GM23338 (cell line): ENCODE measurements at regions not wholly inside any gene's neighbourhood (a gene's known extent, or its start where the extent isn't known, plus 50 kb on each side); places are given as distances from the start of the nearest gene placed in this dataset.

Source experiments
- ATAC-seq: fragments of 200-7000 bp; cut with Tn5 transposase; 3 replicates; pipeline ENCODE4 v1.9.1; 2020
- DNase-seq: peaks from one replicate; pipeline ENCODE4 v3.0.0-alpha.2; 2015; ENCODE audit warnings: low spot score
- H2AFZ ChIP-seq: fragments of 200-600 bp; sonication (generic); 2 replicates; pipeline ENCODE4 v1.8.0; 2016; ENCODE audit warnings: antibody characterized with exemption, mild to moderate bottlenecking, moderate library complexity
- H3F3A ChIP-seq: fragments of 200-600 bp; sonication (generic); replicated peaks from 2 replicates; pipeline ENCODE4 v1.8.0; 2017; ENCODE audit warnings: antibody characterized with exemption, mixed run types, low read depth
- H3K27ac ChIP-seq: fragments of 200-600 bp; sonication (generic); 2 replicates; pipeline ENCODE4 v1.6.1; 2016; ENCODE audit warnings: low read depth
- H3K27me3 ChIP-seq: fragments of 200-600 bp; sonication (generic); 2 replicates; pipeline ENCODE4 v1.8.0; 2016; ENCODE audit warnings: mild to moderate bottlenecking, mixed run types, moderate library complexity; ENCODE audit not compliant: insufficient read depth
- H3K36me3 ChIP-seq: fragments of 200-600 bp; sonication (generic); 2 replicates; pipeline ENCODE4 v1.8.0; 2016; ENCODE audit warnings: mild to moderate bottlenecking; ENCODE audit not compliant: insufficient read depth
- H3K4me1 ChIP-seq: fragments of 200-600 bp; sonication (generic); 2 replicates; pipeline ENCODE4 v1.8.0; 2016; ENCODE audit warnings: mild to moderate bottlenecking, moderate library complexity; ENCODE audit not compliant: insufficient read depth
- H3K4me2 ChIP-seq: fragments of 200-600 bp; sonication (generic); 2 replicates; pipeline ENCODE4 v1.7.1; 2017; ENCODE audit warnings: mixed run types
- H3K4me3 ChIP-seq: fragments of 200-600 bp; sonication (generic); 2 replicates; pipeline ENCODE4 v1.6.1; 2016; ENCODE audit warnings: mixed run types
- H3K79me2 ChIP-seq: fragments of 200-600 bp; sonication (generic); replicated peaks from 2 replicates; pipeline ENCODE4 v1.8.0; 2017; ENCODE audit warnings: mild to moderate bottlenecking; ENCODE audit not compliant: insufficient read depth
- H3K9me2 ChIP-seq: fragments of 200-600 bp; sonication (generic); 2 replicates; pipeline ENCODE4 v1.8.0; 2017; ENCODE audit not compliant: insufficient read depth
- H4K20me1 ChIP-seq: fragments of 200-600 bp; sonication (generic); replicated peaks from 2 replicates; pipeline ENCODE4 v1.8.0; 2017; ENCODE audit warnings: mild to moderate bottlenecking; ENCODE audit not compliant: insufficient read depth
- H3K27ac Mint-ChIP-seq: 2 replicates; pipeline ENCODE4 v1.8.0; 2020; ENCODE audit warnings: inconsistent platforms, mild to moderate bottlenecking, moderate library complexity, mixed read lengths
- H3K27me3 Mint-ChIP-seq: 3 replicates; pipeline ENCODE4 v1.8.0; 2022; ENCODE audit warnings: low read depth, mild to moderate bottlenecking, moderate library complexity, mixed read lengths, inconsistent platforms; ENCODE audit not compliant: insufficient read depth, poor library complexity
- H3K36me3 Mint-ChIP-seq: 3 replicates; pipeline ENCODE4 v1.8.0; 2021; ENCODE audit warnings: low read depth, mild to moderate bottlenecking, inconsistent platforms, moderate library complexity, mixed read lengths
- H3K4me1 Mint-ChIP-seq: 3 replicates; pipeline ENCODE4 v1.8.0; 2020; ENCODE audit warnings: mild to moderate bottlenecking, inconsistent platforms, mixed read lengths
- H3K4me3 Mint-ChIP-seq: 3 replicates; pipeline ENCODE4 v1.8.0; 2021; ENCODE audit warnings: moderate library complexity, mild to moderate bottlenecking, inconsistent platforms, mixed read lengths
- H3K9me3 Mint-ChIP-seq: 3 replicates; pipeline ENCODE4 v1.8.0; 2020; ENCODE audit warnings: moderate library complexity, mild to moderate bottlenecking, inconsistent platforms, mixed read lengths
- CREB1 ChIP-seq: fragments of 250-450 bp; sonication (Bioruptor Pico); IDR thresholded peaks from 2 replicates; pipeline ENCODE4 v1.5.0; 2020; ENCODE audit warnings: low read depth, mild to moderate bottlenecking, moderate library complexity
- ETS1 ChIP-seq: IDR thresholded peaks from 2 replicates; pipeline ENCODE4 v1.6.1; 2016; ENCODE audit warnings: antibody characterized with exemption
- EZH2 ChIP-seq: fragments of 200-600 bp; sonication (generic); IDR thresholded peaks from one replicate; pipeline ENCODE4 v1.8.0; 2017; ENCODE audit warnings: antibody characterized with exemption, mild to moderate bottlenecking, low read depth; ENCODE audit not compliant: unreplicated experiment
- EZH2phosphoT487 ChIP-seq: fragments of 200-600 bp; sonication (generic); IDR thresholded peaks from one replicate; pipeline ENCODE4 v1.8.1; 2018; ENCODE audit warnings: antibody characterized with exemption; ENCODE audit not compliant: unreplicated experiment
- JUNB ChIP-seq: IDR thresholded peaks from one replicate; pipeline ENCODE4 v1.6.1; 2016; ENCODE audit warnings: antibody characterized with exemption; ENCODE audit not compliant: unreplicated experiment
- NANOG ChIP-seq: IDR thresholded peaks from 2 replicates; pipeline ENCODE4 v1.6.1; 2016; ENCODE audit warnings: antibody characterized with exemption, borderline replicate concordance
- POLR2AphosphoS5 ChIP-seq: IDR thresholded peaks from 2 replicates; pipeline ENCODE4 v1.6.1; 2016; ENCODE audit warnings: antibody characterized with exemption, low read depth
- REST ChIP-seq: IDR thresholded peaks from one replicate; pipeline ENCODE4 v1.6.1; 2018; ENCODE audit warnings: antibody characterized with exemption; ENCODE audit not compliant: unreplicated experiment
- STAT1 ChIP-seq: IDR thresholded peaks from one replicate; pipeline ENCODE4 v1.6.1; 2016; ENCODE audit warnings: antibody characterized with exemption; ENCODE audit not compliant: unreplicated experiment
- ZNF114 ChIP-seq: fragments of 250-450 bp; sonication (Bioruptor Pico); IDR thresholded peaks from 2 replicates; pipeline ENCODE4 v1.5.0; 2020; ENCODE audit warnings: mild to moderate bottlenecking, moderate library complexity
- ZNF331 ChIP-seq: fragments of 250-450 bp; sonication (Bioruptor Pico); IDR thresholded peaks from 2 replicates; pipeline ENCODE4 v1.5.0; 2020; ENCODE audit warnings: low read depth, mild to moderate bottlenecking, moderate library complexity
- TF ChIP-seq, protein P1 (sequence below), 2 experiments: fragments of 200-600 bp in 1 of 2; sonication (generic) in 1 of 2; conservative IDR thresholded peaks; 2 replicates each; pipeline versions ENCODE4 v1.5.1 to v1.6.1; 2016 to 2017; ENCODE audit warnings: antibody characterized with exemption in 2 of 2, low read depth in 2 of 2, mild to moderate bottlenecking in 2 of 2, moderate library complexity in 1 of 2
- TF ChIP-seq, protein P2 (sequence below): fragments of 250-450 bp; sonication (Bioruptor Pico); IDR thresholded peaks from 2 replicates; pipeline ENCODE4 v1.5.0; 2020; ENCODE audit warnings: mild to moderate bottlenecking, moderate library complexity

GRCh38 chr6:94088870-94089269 is 669.5 kb upstream of the EPHA7 start:
- H3K4me3 Mint-ChIP-seq = no peak overlapping the region
- no peaks in the 10 kb centered on the region for H3K9me3 Mint-ChIP-seq
- H2AFZ ChIP-seq = no peak overlapping the region
- H3K27me3 ChIP-seq = no peaks in the 10 kb centered on the region
- no peaks in the 10 kb centered on the region for H3K27me3 Mint-ChIP-seq
- no peaks in the 10 kb centered on the region for H3K9me2 ChIP-seq
- no peaks in the 10 kb centered on the region for H3K79me2 ChIP-seq
- peaks cover 20% of the 10 kb centered on the region for H3K4me1 Mint-ChIP-seq
- peaks cover 12% of the 10 kb centered on the region for H3K4me1 ChIP-seq
- no peaks in the 10 kb centered on the region for H4K20me1 ChIP-seq
- no peaks in the 10 kb centered on the region for H3K36me3 Mint-ChIP-seq
- ATAC-seq (no peak), DNase-seq (no peak)
- H3K27ac Mint-ChIP-seq = no peak overlapping the region
- H3K36me3 ChIP-seq = no peaks in the 10 kb centered on the region
- H3K27ac ChIP-seq = no peak overlapping the region
- H3K4me3 ChIP-seq = no peak overlapping the region
- no peak overlapping the region for H3K4me2 ChIP-seq
- no peaks in the 10 kb centered on the region for H3F3A ChIP-seq
- no peak for TF ChIP-seq EZH2phosphoT487
- no peak for TF ChIP-seq NANOG
- TF ChIP-seq CREB1 (CRISPR knock-in tag) = no peak
- TF ChIP-seq ZNF114 = no peak
- TF ChIP-seq, protein P1, sequence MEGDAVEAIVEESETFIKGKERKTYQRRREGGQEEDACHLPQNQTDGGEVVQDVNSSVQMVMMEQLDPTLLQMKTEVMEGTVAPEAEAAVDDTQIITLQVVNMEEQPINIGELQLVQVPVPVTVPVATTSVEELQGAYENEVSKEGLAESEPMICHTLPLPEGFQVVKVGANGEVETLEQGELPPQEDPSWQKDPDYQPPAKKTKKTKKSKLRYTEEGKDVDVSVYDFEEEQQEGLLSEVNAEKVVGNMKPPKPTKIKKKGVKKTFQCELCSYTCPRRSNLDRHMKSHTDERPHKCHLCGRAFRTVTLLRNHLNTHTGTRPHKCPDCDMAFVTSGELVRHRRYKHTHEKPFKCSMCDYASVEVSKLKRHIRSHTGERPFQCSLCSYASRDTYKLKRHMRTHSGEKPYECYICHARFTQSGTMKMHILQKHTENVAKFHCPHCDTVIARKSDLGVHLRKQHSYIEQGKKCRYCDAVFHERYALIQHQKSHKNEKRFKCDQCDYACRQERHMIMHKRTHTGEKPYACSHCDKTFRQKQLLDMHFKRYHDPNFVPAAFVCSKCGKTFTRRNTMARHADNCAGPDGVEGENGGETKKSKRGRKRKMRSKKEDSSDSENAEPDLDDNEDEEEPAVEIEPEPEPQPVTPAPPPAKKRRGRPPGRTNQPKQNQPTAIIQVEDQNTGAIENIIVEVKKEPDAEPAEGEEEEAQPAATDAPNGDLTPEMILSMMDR (conservative IDR thresholded peaks at IDR 0.05; ENCODE audit: low read depth in 2 of 2) = no peak
- TF ChIP-seq POLR2AphosphoS5 = no peak
- no peak for TF ChIP-seq REST
- TF ChIP-seq ETS1 = no peak
- TF ChIP-seq ZNF331 (CRISPR knock-in tag) = no peak
- TF ChIP-seq EZH2 = no peak
- TF ChIP-seq, protein P2, sequence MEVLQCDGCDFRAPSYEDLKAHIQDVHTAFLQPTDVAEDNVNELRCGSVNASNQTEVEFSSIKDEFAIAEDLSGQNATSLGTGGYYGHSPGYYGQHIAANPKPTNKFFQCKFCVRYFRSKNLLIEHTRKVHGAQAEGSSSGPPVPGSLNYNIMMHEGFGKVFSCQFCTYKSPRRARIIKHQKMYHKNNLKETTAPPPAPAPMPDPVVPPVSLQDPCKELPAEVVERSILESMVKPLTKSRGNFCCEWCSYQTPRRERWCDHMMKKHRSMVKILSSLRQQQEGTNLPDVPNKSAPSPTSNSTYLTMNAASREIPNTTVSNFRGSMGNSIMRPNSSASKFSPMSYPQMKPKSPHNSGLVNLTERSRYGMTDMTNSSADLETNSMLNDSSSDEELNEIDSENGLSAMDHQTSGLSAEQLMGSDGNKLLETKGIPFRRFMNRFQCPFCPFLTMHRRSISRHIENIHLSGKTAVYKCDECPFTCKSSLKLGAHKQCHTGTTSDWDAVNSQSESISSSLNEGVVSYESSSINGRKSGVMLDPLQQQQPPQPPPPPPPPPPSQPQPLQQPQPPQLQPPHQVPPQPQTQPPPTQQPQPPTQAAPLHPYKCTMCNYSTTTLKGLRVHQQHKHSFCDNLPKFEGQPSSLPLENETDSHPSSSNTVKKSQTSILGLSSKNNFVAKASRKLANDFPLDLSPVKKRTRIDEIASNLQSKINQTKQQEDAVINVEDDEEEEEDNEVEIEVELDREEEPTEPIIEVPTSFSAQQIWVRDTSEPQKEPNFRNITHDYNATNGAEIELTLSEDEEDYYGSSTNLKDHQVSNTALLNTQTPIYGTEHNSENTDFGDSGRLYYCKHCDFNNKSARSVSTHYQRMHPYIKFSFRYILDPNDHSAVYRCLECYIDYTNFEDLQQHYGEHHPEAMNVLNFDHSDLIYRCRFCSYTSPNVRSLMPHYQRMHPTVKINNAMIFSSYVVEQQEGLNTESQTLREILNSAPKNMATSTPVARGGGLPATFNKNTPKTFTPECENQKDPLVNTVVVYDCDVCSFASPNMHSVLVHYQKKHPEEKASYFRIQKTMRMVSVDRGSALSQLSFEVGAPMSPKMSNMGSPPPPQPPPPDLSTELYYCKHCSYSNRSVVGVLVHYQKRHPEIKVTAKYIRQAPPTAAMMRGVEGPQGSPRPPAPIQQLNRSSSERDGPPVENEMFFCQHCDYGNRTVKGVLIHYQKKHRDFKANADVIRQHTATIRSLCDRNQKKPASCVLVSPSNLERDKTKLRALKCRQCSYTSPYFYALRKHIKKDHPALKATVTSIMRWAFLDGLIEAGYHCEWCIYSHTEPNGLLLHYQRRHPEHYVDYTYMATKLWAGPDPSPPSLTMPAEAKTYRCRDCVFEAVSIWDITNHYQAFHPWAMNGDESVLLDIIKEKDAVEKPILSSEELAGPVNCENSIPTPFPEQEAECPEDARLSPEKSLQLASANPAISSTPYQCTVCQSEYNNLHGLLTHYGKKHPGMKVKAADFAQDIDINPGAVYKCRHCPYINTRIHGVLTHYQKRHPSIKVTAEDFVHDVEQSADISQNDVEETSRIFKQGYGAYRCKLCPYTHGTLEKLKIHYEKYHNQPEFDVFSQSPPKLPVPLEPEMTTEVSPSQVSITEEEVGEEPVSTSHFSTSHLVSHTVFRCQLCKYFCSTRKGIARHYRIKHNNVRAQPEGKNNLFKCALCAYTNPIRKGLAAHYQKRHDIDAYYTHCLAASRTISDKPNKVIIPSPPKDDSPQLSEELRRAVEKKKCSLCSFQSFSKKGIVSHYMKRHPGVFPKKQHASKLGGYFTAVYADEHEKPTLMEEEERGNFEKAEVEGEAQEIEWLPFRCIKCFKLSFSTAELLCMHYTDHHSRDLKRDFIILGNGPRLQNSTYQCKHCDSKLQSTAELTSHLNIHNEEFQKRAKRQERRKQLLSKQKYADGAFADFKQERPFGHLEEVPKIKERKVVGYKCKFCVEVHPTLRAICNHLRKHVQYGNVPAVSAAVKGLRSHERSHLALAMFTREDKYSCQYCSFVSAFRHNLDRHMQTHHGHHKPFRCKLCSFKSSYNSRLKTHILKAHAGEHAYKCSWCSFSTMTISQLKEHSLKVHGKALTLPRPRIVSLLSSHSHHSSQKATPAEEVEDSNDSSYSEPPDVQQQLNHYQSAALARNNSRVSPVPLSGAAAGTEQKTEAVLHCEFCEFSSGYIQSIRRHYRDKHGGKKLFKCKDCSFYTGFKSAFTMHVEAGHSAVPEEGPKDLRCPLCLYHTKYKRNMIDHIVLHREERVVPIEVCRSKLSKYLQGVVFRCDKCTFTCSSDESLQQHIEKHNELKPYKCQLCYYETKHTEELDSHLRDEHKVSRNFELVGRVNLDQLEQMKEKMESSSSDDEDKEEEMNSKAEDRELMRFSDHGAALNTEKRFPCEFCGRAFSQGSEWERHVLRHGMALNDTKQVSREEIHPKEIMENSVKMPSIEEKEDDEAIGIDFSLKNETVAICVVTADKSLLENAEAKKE = no peak
- no peak for TF ChIP-seq STAT1
- no peak for TF ChIP-seq JUNB
